Adrenal gland (tissue), 5 donors: ENCODE measurements at regions not wholly inside any gene's neighbourhood (a gene's known extent, or its start where the extent isn't known, plus 50 kb on each side); places are given as distances from the start of the nearest gene placed in this dataset.

Source experiments
- POLR2A ChIP-seq, 2 donors: fragments of 450-650 bp; IDR thresholded peaks; one replicate each; pipeline ENCODE4 v1.6.1; 2017; ENCODE audit warnings: antibody characterized with exemption in 2 of 2, mild to moderate bottlenecking in 2 of 2, moderate library complexity in 1 of 2
- TF ChIP-seq, protein P1 (sequence below), 6 experiments: fragments of 450-650 bp in 4 of 6; fragments of 200-600 bp in 2 of 6; sonication (generic) in 1 of 6; IDR thresholded peaks; 1 replicate in 5 of 6; 2 replicates in 1 of 6; pipeline versions ENCODE4 v1.5.1 to v1.8.0; 2016 to 2021; ENCODE audit warnings: antibody characterized with exemption in 6 of 6, mild to moderate bottlenecking in 2 of 6, moderate library complexity in 1 of 6
- donor health status: DM: no; HTN: no; CAD: no.

DNA sequence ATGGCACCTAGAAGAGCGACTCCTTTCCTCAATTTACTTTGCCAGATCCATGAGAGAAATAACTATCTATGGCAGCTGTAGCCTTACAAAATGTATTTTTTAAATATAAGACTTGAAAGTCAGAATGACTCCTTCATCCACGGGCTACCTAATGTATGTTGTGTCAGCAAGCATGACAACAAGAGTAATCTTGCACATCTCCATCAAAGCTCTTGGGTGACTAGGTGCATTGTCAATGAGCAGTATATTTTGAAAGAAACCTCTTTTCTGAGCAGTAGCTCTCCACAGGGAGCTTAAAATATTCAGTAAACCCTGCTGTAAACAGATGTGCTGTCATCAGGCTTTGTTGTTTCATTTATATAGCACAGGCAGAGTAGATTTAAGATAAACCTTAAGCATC, 757.2 kb upstream of the PHF14 start:
- TF ChIP-seq, protein P1, sequence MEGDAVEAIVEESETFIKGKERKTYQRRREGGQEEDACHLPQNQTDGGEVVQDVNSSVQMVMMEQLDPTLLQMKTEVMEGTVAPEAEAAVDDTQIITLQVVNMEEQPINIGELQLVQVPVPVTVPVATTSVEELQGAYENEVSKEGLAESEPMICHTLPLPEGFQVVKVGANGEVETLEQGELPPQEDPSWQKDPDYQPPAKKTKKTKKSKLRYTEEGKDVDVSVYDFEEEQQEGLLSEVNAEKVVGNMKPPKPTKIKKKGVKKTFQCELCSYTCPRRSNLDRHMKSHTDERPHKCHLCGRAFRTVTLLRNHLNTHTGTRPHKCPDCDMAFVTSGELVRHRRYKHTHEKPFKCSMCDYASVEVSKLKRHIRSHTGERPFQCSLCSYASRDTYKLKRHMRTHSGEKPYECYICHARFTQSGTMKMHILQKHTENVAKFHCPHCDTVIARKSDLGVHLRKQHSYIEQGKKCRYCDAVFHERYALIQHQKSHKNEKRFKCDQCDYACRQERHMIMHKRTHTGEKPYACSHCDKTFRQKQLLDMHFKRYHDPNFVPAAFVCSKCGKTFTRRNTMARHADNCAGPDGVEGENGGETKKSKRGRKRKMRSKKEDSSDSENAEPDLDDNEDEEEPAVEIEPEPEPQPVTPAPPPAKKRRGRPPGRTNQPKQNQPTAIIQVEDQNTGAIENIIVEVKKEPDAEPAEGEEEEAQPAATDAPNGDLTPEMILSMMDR (IDR thresholded peaks at IDR 0.05): no peak
- TF ChIP-seq POLR2A (IDR thresholded peaks at IDR 0.05): no peak
